Sigmoid colon (tissue), 4 donors: ENCODE measurements at regions not wholly inside any gene's neighbourhood (a gene's known extent, or its start where the extent isn't known, plus 50 kb on each side); places are given as distances from the start of the nearest gene placed in this dataset.

ENCODE experiments used
- EP300 ChIP-seq, 4 donors: sonication (generic); formaldehyde crosslinking; IDR thresholded peaks; one replicate each; pipeline ENCODE4 v1.6.1; 2017; ENCODE audit warnings: antibody characterized with exemption in 4 of 4
- POLR2A ChIP-seq, 2 donors: fragments of 450-650 bp; IDR thresholded peaks; one replicate each; pipeline ENCODE4 v1.6.1; 2016; ENCODE audit warnings: antibody characterized with exemption in 2 of 2, mild to moderate bottlenecking in 2 of 2, moderate library complexity in 2 of 2
- POLR2AphosphoS5 ChIP-seq, 4 donors: sonication (generic); formaldehyde crosslinking; IDR thresholded peaks; one replicate each; pipeline ENCODE4 v1.6.1; 2017; ENCODE audit warnings: antibody characterized with exemption in 4 of 4
- TF ChIP-seq, protein P1 (sequence below), 4 experiments: fragments of 450-650 bp in 3 of 4; fragments of 200-600 bp in 1 of 4; IDR thresholded peaks; one replicate each; pipeline ENCODE4 v1.5.1; 2016 to 2019; ENCODE audit warnings: antibody characterized with exemption in 4 of 4, mild to moderate bottlenecking in 3 of 4, moderate library complexity in 2 of 4

DNA sequence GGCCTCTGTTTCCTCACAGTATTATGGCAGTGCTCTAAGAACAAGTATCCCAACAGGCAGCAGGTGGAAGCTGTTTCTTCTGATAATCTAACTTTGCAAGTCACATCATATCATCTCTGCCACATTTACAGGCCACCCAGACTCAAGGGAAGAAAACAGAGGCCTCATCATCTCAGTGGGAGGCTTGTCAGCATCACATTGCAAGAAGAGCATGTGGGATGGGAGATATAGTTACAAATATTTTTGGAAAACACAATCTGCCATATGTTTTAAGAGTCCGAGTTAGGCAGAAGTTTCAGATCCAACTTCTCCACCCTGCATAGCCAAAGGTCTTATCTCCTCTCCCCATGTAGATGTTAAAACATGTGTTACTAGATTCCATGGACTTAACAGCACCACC is 130.4 kb upstream of the PDE1C start:
- TF ChIP-seq, protein P1, sequence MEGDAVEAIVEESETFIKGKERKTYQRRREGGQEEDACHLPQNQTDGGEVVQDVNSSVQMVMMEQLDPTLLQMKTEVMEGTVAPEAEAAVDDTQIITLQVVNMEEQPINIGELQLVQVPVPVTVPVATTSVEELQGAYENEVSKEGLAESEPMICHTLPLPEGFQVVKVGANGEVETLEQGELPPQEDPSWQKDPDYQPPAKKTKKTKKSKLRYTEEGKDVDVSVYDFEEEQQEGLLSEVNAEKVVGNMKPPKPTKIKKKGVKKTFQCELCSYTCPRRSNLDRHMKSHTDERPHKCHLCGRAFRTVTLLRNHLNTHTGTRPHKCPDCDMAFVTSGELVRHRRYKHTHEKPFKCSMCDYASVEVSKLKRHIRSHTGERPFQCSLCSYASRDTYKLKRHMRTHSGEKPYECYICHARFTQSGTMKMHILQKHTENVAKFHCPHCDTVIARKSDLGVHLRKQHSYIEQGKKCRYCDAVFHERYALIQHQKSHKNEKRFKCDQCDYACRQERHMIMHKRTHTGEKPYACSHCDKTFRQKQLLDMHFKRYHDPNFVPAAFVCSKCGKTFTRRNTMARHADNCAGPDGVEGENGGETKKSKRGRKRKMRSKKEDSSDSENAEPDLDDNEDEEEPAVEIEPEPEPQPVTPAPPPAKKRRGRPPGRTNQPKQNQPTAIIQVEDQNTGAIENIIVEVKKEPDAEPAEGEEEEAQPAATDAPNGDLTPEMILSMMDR (IDR thresholded peaks at IDR 0.05) = no peak
- TF ChIP-seq POLR2AphosphoS5 (IDR thresholded peaks at IDR 0.05) = no peak
- no peak for TF ChIP-seq POLR2A (IDR thresholded peaks at IDR 0.05)
- no peak for TF ChIP-seq EP300 (IDR thresholded peaks at IDR 0.05)
